Fibroblast of villous mesenchyme (primary cell): ENCODE measurements at regions not wholly inside any gene's neighbourhood (a gene's known extent, or its start where the extent isn't known, plus 50 kb on each side); places are given as distances from the start of the nearest gene placed in this dataset.

Experiments
- DNase-seq: peaks from one replicate; pipeline ENCODE4 v3.0.0-alpha.2; 2010; ENCODE audit warnings: low read depth
- H3K4me3 ChIP-seq: 2 replicates; pipeline ENCODE4 v1.5.1; 2011; ENCODE audit warnings: low read depth, mild to moderate bottlenecking, low read length
- TF ChIP-seq, protein P1 (sequence below): IDR thresholded peaks from 2 replicates; pipeline ENCODE4 v1.5.1; 2012; ENCODE audit warnings: low read depth, mild to moderate bottlenecking, low read length; ENCODE audit not compliant: insufficient read depth

DNA sequence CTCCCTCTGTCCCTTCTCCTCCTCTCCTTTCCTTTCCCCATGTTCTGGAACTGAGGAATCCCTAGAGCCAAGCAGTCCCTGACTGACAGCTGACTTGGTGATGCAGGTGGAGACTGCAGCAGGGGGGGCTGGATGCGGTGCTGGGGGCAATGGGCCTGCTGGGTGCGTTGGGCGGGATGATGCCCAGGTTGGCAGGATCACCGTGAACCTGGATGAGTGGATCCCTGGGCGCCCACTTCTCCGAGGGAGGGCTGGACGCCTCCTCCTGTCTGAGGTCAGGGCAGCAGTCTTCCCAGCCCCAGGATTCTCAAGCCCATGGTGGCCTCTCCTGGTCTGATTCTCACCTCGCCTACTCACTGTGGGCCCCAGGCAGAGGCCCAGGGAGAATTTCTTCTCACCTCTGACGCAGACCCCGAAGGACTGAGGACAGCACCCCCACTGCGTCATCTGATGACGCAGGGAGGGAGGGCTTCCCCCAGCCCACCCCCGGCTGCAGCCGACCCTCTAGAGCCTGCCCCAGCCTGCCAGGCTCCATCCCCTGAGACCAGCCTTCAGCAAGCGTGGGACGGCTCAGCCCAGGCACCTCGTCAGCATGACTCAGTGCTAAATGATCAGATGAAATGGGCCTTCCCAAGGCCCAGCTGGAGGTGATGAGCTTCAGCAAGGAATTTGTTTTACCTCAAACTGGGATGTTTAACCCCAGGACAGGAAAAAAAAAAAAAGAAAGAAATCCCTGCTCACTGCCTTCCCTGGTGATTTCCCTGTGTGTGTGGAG is 188.0 kb upstream of the TNRC6C start:
- peak; percentile 33 for DNase-seq
- TF ChIP-seq, protein P1, sequence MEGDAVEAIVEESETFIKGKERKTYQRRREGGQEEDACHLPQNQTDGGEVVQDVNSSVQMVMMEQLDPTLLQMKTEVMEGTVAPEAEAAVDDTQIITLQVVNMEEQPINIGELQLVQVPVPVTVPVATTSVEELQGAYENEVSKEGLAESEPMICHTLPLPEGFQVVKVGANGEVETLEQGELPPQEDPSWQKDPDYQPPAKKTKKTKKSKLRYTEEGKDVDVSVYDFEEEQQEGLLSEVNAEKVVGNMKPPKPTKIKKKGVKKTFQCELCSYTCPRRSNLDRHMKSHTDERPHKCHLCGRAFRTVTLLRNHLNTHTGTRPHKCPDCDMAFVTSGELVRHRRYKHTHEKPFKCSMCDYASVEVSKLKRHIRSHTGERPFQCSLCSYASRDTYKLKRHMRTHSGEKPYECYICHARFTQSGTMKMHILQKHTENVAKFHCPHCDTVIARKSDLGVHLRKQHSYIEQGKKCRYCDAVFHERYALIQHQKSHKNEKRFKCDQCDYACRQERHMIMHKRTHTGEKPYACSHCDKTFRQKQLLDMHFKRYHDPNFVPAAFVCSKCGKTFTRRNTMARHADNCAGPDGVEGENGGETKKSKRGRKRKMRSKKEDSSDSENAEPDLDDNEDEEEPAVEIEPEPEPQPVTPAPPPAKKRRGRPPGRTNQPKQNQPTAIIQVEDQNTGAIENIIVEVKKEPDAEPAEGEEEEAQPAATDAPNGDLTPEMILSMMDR = no peak
- H3K4me3 ChIP-seq = no peak overlapping the region

DNA sequence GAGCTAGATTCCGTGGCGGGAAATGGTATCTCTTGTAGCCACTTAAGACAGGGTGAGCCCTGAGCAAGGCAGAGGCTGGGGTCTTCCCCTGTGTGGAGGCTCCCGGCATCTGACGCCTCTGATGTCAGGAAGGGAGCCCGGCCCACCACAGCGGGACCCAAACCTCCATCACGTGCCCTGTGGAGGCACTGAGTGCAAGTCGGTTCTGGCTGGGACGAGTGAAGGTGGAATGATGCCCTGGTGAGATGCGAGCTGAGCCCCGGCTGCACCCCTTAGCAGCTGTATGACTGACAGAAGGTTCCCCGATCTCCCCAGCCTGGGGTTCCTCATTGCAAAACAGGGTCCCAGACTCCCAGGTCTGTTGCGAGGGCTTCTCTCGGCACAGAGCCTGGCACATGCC is 187.4 kb upstream of the TNRC6C start:
- TF ChIP-seq, protein P1 = no peak
- no peak for DNase-seq
- no peak overlapping the region for H3K4me3 ChIP-seq

DNA sequence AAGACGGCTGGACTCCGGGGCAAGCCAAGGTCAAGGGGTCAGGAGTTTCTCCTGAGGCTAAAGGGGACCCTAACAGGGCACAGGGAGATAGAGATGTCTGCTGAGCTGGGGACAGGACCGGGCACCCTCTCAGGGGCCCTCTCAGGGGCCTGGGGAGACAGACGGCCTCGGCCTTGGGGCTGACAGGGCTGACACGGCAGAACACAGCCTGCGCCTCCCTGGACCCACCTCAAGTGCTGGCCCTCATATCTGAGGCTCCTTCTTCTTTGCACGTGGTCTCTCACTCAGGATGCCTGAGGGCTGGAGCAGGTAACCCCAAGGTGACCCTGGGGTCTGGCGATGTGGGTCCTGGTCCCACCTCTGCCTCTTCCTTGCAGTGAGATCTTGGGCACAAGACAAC is 186.9 kb upstream of the TNRC6C start:
- DNase-seq = no peak
- no peak overlapping the region for H3K4me3 ChIP-seq
- TF ChIP-seq, protein P1 = no peak

- H3K4me3 ChIP-seq = no peak overlapping the region
- no peak for DNase-seq
- TF ChIP-seq, protein P1 = no peak
These were observed 186.5 kb upstream of the TNRC6C start for GRCh38 chr17:77771998-77772397.

GRCh38 chr17:77772461-77772897 is 186.0 kb upstream of the TNRC6C start:
- TF ChIP-seq, protein P1 = peak; percentile 65
- no peak overlapping the region for H3K4me3 ChIP-seq
- peak; percentile 31 for DNase-seq

DNA sequence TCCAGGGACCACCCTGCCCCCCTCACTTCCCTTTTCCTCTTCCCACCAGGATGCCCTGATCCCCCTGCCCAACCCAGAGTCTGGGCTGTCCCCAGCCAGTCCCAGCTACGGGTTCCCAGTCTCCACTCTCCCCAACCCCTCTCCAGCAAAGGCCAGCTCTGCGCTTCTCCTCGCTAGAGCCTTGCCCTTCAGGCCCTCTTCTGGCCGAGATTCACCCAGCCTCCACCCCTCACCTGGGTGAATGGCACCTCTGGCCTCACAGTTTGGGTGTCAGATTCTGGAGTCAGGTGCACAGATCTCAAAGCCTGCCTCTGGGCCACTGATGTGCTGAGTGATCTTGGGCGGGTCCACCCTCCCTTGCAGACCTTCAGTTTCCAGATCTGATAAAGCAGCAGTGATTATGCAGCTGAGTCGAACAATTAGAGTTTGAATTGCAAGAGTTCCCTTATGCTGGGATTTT is 185.6 kb upstream of the TNRC6C start:
- TF ChIP-seq, protein P1 = no peak
- no peak for DNase-seq
- no peak overlapping the region for H3K4me3 ChIP-seq
